Endothelial cell of umbilical vein (primary cell): ENCODE measurements at regions not wholly inside any gene's neighbourhood (a gene's known extent, or its start where the extent isn't known, plus 50 kb on each side); places are given as distances from the start of the nearest gene placed in this dataset.

Experiments used
- BruUV-seq: library from RNA; stranded (reverse); fragments of 400-500 nt; replicated peaks from 2 replicates; lab custom pipeline; 2021; lab: Mats Ljungman, UMichigan
- CTCF ChIA-PET: fragments of 300-600, 350-600 bp; sonication (Branson Sonifier 250); formaldehyde crosslinking; loops from one replicate; lab custom pipeline; 2021; ENCODE audit warnings: antibody characterized with exemption, inconsistent platforms; lab: Charles Lee
- POLR2A ChIA-PET: fragments of 300-600, 350-600 bp; sonication (Branson Sonifier 250); formaldehyde crosslinking; loops from one replicate; lab custom pipeline; 2021; ENCODE audit warnings: antibody characterized with exemption, inconsistent platforms; lab: Charles Lee
- DNase-seq: peaks from one replicate; pipeline ENCODE4 v3.0.0-alpha.2; 2011; ENCODE audit warnings: low read depth, low spot score
- FAIRE-seq: peaks from 2 replicates; lab custom pipeline; 2011; peaks lifted over from hg19 to GRCh38; lab: Jason Lieb, UNC
- H2AFZ ChIP-seq: 2 replicates; pipeline ENCODE4 v1.6.0; 2012; ENCODE audit warnings: low read depth, low read length, control low read depth, inconsistent platforms
- H3K27ac ChIP-seq: 2 replicates; pipeline ENCODE4 v1.5.1; 2011; ENCODE audit warnings: low read depth, mild to moderate bottlenecking, control low read depth, low read length, moderate library complexity; ENCODE audit not compliant: insufficient read depth
- H3K27me3 ChIP-seq, 2 experiments: 2 replicates each; pipeline versions ENCODE4 v1.6.0 to v1.6.1; 2011; ENCODE audit warnings: low read length in 2 of 2, mixed read lengths in 1 of 2; ENCODE audit not compliant: control insufficient read depth in 2 of 2, insufficient read depth in 2 of 2
- H3K36me3 ChIP-seq, 2 experiments: 2 replicates in 1 of 2; 3 replicates in 1 of 2; pipeline ENCODE4 v1.5.1; 2011; ENCODE audit warnings: low read length in 2 of 2, mild to moderate bottlenecking in 1 of 2, moderate library complexity in 1 of 2; ENCODE audit not compliant: control insufficient read depth in 2 of 2, insufficient read depth in 2 of 2; ENCODE audit errors: extremely low read depth in 1 of 2
- H3K4me1 ChIP-seq: 3 replicates; pipeline ENCODE4 v1.5.1; 2011; ENCODE audit warnings: mild to moderate bottlenecking, low read length; ENCODE audit not compliant: control insufficient read depth, insufficient read depth; ENCODE audit errors: extremely low read depth
- H3K4me2 ChIP-seq: 2 replicates; pipeline ENCODE4 v1.6.1; 2011; ENCODE audit warnings: low read length, control low read depth, mixed read lengths; ENCODE audit not compliant: insufficient read depth
- H3K4me3 ChIP-seq, 3 experiments: fragments of 200-600 bp in 1 of 3; sonication (generic), shearing (Covaris generic) in 1 of 3; replicated peaks in 1 of 3; 2 replicates each; pipeline ENCODE4 v1.5.1; 2011 to 2016; ENCODE audit warnings: control low read depth in 3 of 3, low read length in 3 of 3, mild to moderate bottlenecking in 2 of 3, inconsistent platforms in 1 of 3, low read depth in 1 of 3, moderate library complexity in 1 of 3; ENCODE audit not compliant: insufficient read depth in 1 of 3
- H3K79me2 ChIP-seq: 2 replicates; pipeline ENCODE4 v1.6.0; 2012; ENCODE audit warnings: low read length, inconsistent platforms; ENCODE audit not compliant: control insufficient read depth, insufficient read depth
- H3K9ac ChIP-seq: replicated peaks from 2 replicates; pipeline ENCODE3; 2011; ENCODE audit warnings: low read length, control low read depth; ENCODE audit not compliant: insufficient read depth; ENCODE audit errors: extremely low read depth
- H3K9me1 ChIP-seq: replicated peaks from 3 replicates; pipeline ENCODE4 v1.6.0; 2011; ENCODE audit warnings: mild to moderate bottlenecking, low read length; ENCODE audit not compliant: control insufficient read depth, insufficient read depth; ENCODE audit errors: extremely low read depth
- H3K9me3 ChIP-seq: replicated peaks from 2 replicates; pipeline ENCODE4 v1.5.1; 2012; ENCODE audit warnings: low read length, inconsistent platforms; ENCODE audit not compliant: control insufficient read depth, insufficient read depth
- H4K20me1 ChIP-seq: replicated peaks from 2 replicates; pipeline ENCODE3; 2011; ENCODE audit warnings: mild to moderate bottlenecking, low read length; ENCODE audit not compliant: control insufficient read depth, insufficient read depth; ENCODE audit errors: extremely low read depth
- CTCF ChIP-seq, 2 donors: IDR thresholded peaks; 1 replicate in 1 of 2; 2 replicates in 1 of 2; pipeline ENCODE4 v1.5.1; 2011; ENCODE audit warnings: low read length in 2 of 2, mild to moderate bottlenecking in 2 of 2, moderate library complexity in 2 of 2, control low read depth in 1 of 2, inconsistent platforms in 1 of 2, low read depth in 1 of 2; ENCODE audit not compliant: insufficient read depth in 1 of 2; ENCODE audit errors: extremely low read depth in 1 of 2
- EZH2 ChIP-seq: IDR thresholded peaks from 2 replicates; pipeline ENCODE4 v1.6.1; 2012; ENCODE audit warnings: borderline replicate concordance, low read depth, mild to moderate bottlenecking, moderate library complexity, low read length, inconsistent platforms; ENCODE audit not compliant: severe bottlenecking
- FOS ChIP-seq: IDR thresholded peaks from 2 replicates; pipeline ENCODE4 v1.6.1; 2011; ENCODE audit warnings: mild to moderate bottlenecking, low read length, moderate library complexity, borderline replicate concordance; ENCODE audit not compliant: insufficient read depth
- GATA2 ChIP-seq: IDR thresholded peaks from 2 replicates; pipeline ENCODE4 v1.7.0; 2011; ENCODE audit warnings: low read depth, mild to moderate bottlenecking, moderate library complexity, mixed read lengths, low read length; ENCODE audit not compliant: insufficient read length, insufficient read depth
- JUN ChIP-seq: IDR thresholded peaks from 2 replicates; pipeline ENCODE4 v1.6.1; 2011; ENCODE audit warnings: borderline replicate concordance, low read depth; ENCODE audit not compliant: insufficient read length, insufficient read depth
- MAX ChIP-seq: IDR thresholded peaks from 2 replicates; pipeline ENCODE4 v1.6.1; 2011; ENCODE audit not compliant: insufficient read depth, insufficient read length
- MYC ChIP-seq: IDR thresholded peaks from one replicate; pipeline ENCODE4 v1.6.1; 2011; ENCODE audit warnings: mild to moderate bottlenecking, low read depth, low read length
- POLR2A ChIP-seq: IDR thresholded peaks from 2 replicates; pipeline ENCODE4 v1.6.1; 2012; ENCODE audit warnings: low read depth, mild to moderate bottlenecking, control low read depth, low read length
- POLR2AphosphoS5 ChIP-seq: IDR thresholded peaks from 2 replicates; pipeline ENCODE4 v1.6.1; 2012; ENCODE audit warnings: low read depth, mild to moderate bottlenecking, control low read depth, low read length, moderate library complexity; ENCODE audit not compliant: insufficient read depth
- dilution Hi-C: fragments of 300-500 bp; cut with MboI; formaldehyde crosslinking; loops from one replicate; pipeline ENCODE4 v1.15.0; 2019; ENCODE audit warnings: low sequenced_read_pairs; ENCODE audit not compliant: extremely low pct_ligation_motif_present
- intact Hi-C: fragments of 100-400 bp; cut with micrococcal nuclease; formaldehyde crosslinking; loops from one replicate; pipeline ENCODE4 v1.10.0; 2022

GRCh38 chr2:39870871-39871270, 91.8 kb upstream of the THUMPD2 start:
- no peak overlapping the region for H3K9ac ChIP-seq
- H3K27me3 ChIP-seq, result no peaks in the 10 kb centered on the region
- no peak overlapping the region for H2AFZ ChIP-seq
- no peak overlapping the region for H3K4me3 ChIP-seq
- no peaks in the 10 kb centered on the region for H4K20me1 ChIP-seq
- H3K4me1 ChIP-seq, result no peaks in the 10 kb centered on the region
- H3K4me2 ChIP-seq, result no peak overlapping the region
- H3K36me3 ChIP-seq, result no peaks in the 10 kb centered on the region
- H3K79me2 ChIP-seq, result no peaks in the 10 kb centered on the region
- no peak overlapping the region for H3K27ac ChIP-seq
- ChIA-PET CTCF (interaction anchor here (1.2 kb wide), 1 partner anchor 43 kb away, joined by 3 read pairs; no protein-coding TSS in a partner anchor), POLR2A (no interaction called here)
- no peaks in the 10 kb centered on the region for H3K9me1 ChIP-seq
- dilution Hi-C loops (no loop called here), intact Hi-C loops (no loop called here)
- TF ChIP-seq JUN, result no peak
- TF ChIP-seq CTCF (IDR thresholded peaks at IDR 0.05; ENCODE audit: extremely low read depth in 1 of 2, insufficient read depth in 1 of 2, low read depth in 1 of 2, low read length in 2 of 2), result no peak
- no peaks in the 10 kb centered on the region for H3K9me3 ChIP-seq
- FAIRE-seq (no peak), DNase-seq (no peak)
- BruUV-seq, result no TSS peak

- POLR2A ChIA-PET, result no interaction called here
- FAIRE-seq (no peak), DNase-seq (no peak)
- Histone ChIP-seq H3K27me3 (no peaks in the 10 kb centered on the region), H3K4me1 (no peaks in the 10 kb centered on the region), H3K4me3 (no peak overlapping the region), H3K36me3 (no peaks in the 10 kb centered on the region), H3K4me2 (no peak overlapping the region), H3K9ac (no peak overlapping the region), H3K9me1 (no peaks in the 10 kb centered on the region), H3K79me2 (no peaks in the 10 kb centered on the region), H3K9me3 (no peaks in the 10 kb centered on the region), H4K20me1 (no peaks in the 10 kb centered on the region), H3K27ac (no peak overlapping the region), H2AFZ (no peak overlapping the region)
- intact Hi-C loops (no loop called here), dilution Hi-C loops (no loop called here)
- TF ChIP-seq CTCF (IDR thresholded peaks at IDR 0.05; ENCODE audit: extremely low read depth in 1 of 2, insufficient read depth in 1 of 2, low read depth in 1 of 2, low read length in 2 of 2), result no peak
- no peak for TF ChIP-seq MAX
- TF ChIP-seq POLR2AphosphoS5, result no peak
- no peak for TF ChIP-seq POLR2A
- TF ChIP-seq JUN, result no peak
- no peak for TF ChIP-seq FOS
- TF ChIP-seq GATA2, result no peak
- TF ChIP-seq EZH2, result no peak
- TF ChIP-seq MYC, result no peak
- CTCF ChIA-PET, result no interaction called here
- no TSS peak for BruUV-seq
These were observed 88.2 kb upstream of the THUMPD2 start for GRCh38 chr2:39867268-39867667.
